SK-N-MC (cell line): ENCODE measurements at regions not wholly inside any gene's neighbourhood (a gene's known extent, or its start where the extent isn't known, plus 50 kb on each side); places are given as distances from the start of the nearest gene placed in this dataset.

ENCODE experiments used
- EZH2 ChIP-seq: fragments of 200-600 bp; sonication (generic); IDR thresholded peaks from one replicate; pipeline ENCODE4 v1.6.1; 2017; ENCODE audit warnings: antibody characterized with exemption
- POLR2AphosphoS5 ChIP-seq: IDR thresholded peaks from 2 replicates; pipeline ENCODE4 v1.6.1; 2012; ENCODE audit warnings: mild to moderate bottlenecking, low read depth, low read length, borderline replicate concordance

DNA sequence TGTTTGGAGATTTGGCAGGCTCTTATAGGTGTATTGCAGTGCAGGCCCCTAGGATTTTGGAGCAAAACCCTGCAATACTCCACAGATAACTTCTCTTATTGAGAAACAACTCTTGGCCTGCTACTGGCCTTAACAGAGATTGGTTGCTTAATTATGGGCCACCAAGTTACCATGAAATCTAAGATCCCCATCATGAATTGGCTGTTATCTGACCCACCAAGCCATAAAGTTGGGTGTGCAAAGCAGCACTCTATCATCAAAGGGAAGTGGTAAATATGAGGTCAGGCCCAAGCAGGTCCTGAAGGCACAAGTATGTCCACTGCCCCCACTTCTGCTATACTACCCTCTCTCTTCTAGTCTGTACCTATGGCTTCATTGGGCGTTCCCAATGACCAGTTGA is 130.0 kb upstream of the TNFSF4 start:
- TF ChIP-seq EZH2 (no peak), POLR2AphosphoS5 (no peak)
